HK-2 (cell line): ENCODE measurements at regions not wholly inside any gene's neighbourhood (a gene's known extent, or its start where the extent isn't known, plus 50 kb on each side); places are given as distances from the start of the nearest gene placed in this dataset.
A peak's percentile ranks its signal among the peaks of the same experiment; 100 is the strongest.

Source experiments
- DNase-seq: peaks from one replicate; pipeline ENCODE4 v3.0.0-alpha.2; 2018; ENCODE audit not compliant: unreplicated experiment

GRCh38 chr2:161019311-161019710 is 140.9 kb upstream of the TANK start:
- DNase-seq, result no peak

GRCh38 chr2:161020437-161020836 is 139.8 kb upstream of the TANK start:
- DNase-seq, result no peak

- DNase-seq, result no peak
Observed at GRCh38 chr2:161028581-161028980, 131.6 kb upstream of the TANK start.

DNA sequence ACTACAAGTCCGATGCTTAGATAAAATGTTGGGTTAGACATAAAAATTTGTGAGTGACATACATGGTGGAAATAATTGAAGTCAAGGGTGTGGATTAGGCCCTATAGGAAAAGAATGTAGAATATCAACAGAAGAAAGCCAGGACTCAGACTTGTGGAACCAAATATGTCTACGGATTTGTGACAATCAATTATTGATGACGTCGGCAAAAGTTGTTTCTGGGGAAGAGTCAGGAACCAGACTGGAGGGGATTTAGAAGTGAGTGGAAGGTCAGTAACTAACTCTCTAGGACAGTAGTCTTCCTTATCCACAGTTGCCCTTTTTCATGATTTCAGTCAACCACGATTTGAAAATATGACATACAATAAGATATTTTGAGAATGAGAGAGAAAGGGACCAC is 130.9 kb upstream of the TANK start:
- DNase-seq, result no peak

DNA sequence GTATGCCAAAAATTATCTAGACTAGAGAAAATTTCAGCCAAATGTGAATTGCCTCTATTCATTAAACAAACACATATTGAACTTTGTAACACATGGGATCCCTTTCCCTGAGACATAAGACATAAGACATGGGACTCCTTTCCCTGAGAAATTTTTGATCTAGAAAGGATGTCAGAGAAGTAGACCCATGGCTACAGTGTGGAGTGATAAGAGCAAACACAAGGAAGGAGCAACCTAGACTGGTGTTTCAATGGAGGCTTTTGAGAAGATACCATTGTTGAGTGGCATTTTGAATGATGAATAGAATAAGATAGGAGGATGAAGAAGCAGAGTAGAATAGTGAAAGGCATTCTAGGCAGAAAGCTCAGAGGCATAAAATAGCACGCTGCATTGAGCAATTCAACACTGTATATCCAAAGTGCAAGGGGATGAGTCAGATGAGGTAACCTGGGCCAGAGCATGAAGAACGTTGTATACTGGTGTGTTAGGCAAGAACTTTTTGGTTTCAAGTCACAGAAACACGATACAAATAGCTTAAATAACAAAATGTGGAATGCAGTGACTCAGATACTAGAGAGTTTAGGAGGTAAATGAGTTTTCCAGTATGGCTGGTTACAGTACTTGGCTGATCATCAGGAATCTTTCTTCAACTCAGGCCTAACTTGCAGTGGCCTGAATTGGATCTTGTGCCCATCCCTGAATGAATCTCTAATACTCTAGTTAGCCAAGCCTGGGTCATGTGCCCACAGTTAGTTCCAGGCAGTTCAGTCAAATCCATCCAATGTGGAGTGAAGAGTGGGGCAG is 129.8 kb upstream of the TANK start:
- peak; percentile 20 for DNase-seq

DNA sequence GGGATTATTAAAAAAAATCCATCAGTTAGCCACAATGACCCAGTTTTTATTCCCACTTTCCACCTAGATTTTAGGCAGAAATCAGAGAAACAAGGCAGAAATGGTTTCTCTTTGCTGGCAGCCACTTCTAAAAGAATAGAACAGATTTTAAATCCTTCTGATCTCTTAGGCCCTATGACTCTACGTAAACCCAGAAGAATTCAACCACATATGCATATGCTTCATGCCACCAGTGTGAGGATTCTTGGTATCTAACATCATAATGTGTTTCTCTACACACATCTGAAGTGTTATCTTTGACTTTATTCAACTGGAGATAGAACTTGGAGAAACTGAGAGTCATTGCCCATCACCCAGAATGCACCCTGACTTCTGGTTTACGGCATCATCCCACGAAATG is 128.7 kb upstream of the TANK start:
- no peak for DNase-seq

GRCh38 chr2:161032635-161033034 is 127.6 kb upstream of the TANK start:
- no peak for DNase-seq

DNA sequence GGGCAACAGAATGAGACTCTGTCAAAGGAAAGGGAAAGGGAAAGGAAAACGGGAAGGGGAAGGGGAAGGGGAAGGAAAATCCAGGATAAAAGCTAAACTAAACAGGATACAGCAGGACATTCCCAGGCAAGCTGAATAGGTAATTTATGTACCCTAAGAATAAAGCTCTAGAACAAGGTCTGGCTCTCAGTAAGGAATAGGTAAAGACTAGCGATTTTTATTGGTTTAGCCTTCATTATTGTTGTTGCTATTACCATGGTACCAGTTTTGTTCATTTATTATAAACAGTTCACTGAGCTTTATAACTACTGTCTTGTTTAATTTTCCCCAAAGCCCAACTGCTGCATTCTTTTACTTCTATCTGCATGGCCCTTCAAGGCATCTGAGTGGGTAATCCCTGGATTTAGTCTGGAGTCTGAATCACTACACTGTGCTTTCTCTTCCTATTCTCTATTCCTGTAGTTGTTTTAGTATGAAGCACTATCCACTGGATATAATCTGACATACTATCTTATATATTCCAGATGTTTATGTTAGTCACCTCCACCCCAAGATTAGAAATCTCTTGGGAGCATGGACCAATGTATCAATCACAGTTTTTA is 127.1 kb upstream of the TANK start:
- DNase-seq, result no peak

- no peak for DNase-seq
Observed at GRCh38 chr2:161036926-161037325, 123.3 kb upstream of the TANK start.

DNA sequence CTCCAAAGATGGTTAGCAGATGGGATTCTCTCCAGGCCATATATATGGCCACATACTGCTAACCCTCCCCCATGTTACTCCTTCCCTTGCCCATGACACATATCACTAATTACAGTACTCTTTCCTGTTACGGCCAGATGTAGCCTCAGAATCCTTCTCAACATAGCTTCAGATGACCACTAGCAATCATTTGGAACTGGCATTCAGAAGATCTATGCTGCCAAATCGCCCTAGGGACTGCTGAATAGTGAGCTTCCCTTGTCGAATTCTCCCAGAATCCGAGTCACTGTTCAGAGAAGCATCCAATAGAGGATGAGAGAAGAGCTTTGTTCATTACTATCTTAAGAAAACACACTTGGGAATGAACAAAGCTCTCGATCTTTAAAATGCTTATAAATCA is 121.2 kb upstream of the TANK start:
- DNase-seq, result no peak

DNA sequence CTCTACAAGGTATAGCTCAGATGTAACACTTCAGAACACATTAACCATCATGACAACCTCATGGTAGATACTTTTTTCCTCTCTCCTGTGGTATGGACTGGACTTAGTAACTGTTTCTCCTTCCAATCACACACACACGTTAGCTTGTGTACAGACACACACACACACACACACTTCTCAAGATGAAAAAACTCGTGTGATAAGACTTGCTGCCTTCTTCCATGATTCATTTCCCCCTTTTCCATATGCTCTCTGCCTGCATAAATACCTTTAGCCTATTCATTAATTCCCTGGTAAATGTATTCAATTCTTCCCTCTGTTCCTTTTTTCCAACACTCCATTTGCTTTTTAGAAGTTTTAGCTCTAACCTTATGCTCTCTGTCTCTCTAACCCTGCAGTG is 118.9 kb upstream of the TANK start:
- no peak for DNase-seq

DNA sequence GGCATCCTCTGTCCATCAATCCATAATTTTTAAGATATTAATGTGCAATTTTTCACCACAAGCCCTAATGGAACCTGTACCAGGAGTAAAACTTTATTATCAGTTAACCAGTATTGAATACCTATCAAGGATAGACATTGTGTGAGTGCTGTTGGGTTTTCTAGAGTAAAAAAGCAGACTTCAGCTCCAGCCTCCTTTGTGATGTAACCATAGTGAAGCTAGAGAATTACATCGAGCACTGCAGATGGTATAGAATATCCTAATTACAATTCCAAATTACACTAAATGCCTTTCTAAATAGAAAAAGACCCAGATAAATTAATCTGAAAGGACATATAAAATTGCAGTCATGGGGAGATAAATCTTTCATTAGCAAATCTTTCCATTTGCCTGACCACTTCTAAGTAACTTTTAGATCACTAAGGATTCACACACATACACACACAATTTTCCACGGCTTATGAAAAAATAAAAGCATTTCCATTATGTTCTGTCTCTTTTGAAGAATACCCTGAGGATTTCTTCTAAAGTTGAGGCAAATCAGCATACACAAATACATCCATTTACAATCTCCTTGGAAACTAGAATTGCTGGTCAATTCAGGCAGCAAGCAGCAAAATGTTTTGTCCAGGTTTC is 117.1 kb upstream of the TANK start:
- DNase-seq, result no peak

DNA sequence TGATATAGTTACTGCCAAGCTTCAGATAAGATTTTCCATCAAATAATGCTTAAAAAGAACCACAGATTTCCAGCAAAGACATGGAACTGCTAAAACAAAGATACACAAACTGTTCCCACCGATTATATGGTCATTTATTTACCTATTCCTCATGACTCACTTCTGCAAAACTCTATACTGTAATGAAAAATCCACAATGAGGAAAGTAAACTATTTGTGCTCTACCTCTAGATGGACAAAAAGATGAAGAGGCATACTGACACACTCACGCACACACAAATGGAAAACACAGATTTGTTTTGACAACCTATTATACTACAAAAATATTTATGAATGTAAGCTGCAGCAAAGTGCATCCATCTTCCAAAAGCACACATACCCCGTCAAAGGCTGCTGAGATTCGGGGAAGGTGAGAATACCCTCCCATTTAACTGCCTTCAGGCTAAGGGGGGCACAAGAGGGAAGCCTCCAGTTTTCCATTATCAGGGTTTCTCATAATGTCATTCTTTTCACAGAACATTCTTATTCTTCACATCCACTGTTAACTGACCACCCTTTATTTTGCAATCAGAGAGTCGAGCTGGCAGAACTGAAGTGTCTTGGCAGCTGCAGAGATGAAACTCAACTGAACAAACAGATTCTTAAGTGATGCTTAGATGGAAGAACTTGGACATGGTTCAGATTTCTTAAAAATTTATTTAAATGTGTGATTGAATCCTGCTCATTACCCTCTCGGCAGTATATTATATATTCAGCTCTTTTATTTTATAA is 115.9 kb upstream of the TANK start:
- no peak for DNase-seq

- no peak for DNase-seq
Observed at GRCh38 chr2:161044921-161045320, 115.3 kb upstream of the TANK start.

- DNase-seq, result no peak
Observed at GRCh38 chr2:161045726-161046125, 114.5 kb upstream of the TANK start.

DNA sequence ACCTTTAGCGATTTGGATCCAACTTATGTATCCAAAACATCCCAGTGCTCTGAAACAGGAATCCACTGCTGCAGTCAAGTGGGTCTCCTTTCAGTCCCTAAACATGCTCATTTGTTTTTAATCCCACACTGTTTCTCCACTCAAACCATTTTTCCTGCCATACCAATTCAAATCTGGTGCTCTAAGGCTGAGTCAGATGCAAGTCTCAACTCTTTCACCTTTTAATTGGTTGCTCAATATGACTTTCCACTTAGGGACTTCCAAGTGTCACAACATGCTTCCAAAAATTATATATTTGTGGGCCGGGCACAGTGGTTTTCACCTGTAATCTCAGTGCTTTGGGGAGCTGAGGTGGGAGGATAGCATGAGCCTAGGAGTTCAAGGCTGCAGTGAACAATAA is 113.4 kb upstream of the TANK start:
- no peak for DNase-seq

- DNase-seq, result no peak
Observed at GRCh38 chr2:161048317-161048716, 111.9 kb upstream of the TANK start.

- DNase-seq, result no peak
Observed at GRCh38 chr2:161049559-161049958, 110.7 kb upstream of the TANK start.

GRCh38 chr2:161052214-161052613 is 108.0 kb upstream of the TANK start:
- DNase-seq, result no peak

DNA sequence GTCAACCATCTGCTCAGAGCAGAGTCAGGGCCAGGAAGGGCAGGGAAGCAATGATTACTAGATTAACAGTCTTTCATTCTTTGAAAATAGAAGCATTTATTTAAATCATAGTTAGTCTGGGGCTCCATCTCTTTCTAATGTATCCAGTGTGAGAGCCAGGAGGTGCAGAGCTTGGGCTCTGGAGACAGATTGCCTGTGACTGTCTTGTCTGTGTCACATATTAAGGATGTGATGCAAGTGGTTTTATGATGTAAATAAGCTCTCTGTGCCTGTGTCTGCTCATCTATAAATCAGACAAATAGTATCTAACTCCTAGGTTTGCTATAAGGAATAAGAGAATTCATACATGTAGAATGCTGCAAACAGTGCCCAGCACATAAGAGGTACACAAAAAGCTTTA is 104.9 kb upstream of the TANK start:
- DNase-seq, result no peak

DNA sequence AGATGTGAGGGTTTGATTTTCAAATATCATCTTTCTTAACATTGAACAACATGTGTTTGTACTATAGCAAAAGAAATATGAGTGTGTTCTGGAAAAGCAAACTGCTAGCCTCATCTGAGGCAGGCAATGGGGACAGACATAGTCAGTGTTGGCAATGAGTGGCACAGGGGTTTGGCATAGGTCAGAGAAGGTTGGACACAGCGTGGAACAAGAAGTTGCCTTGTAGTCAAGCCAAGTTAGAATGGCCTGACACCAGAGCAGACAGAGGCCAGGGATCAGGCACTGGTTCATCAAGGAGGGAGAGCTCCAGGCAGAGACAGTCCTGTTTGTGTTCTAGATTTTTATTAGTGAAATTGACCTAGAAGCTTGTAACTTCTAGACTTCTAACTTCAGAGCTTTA is 100.8 kb upstream of the TANK start:
- DNase-seq, result no peak

GRCh38 chr2:161061786-161062185 is 98.4 kb upstream of the TANK start:
- DNase-seq, result no peak
